GM21529 (cell line): ENCODE measurements at regions not wholly inside any gene's neighbourhood (a gene's known extent, or its start where the extent isn't known, plus 50 kb on each side); places are given as distances from the start of the nearest gene placed in this dataset.
"Not testable (repeated sequence)": the region's sequence is repeated elsewhere in the genome, so short reads cannot be mapped to it uniquely, and the experiment has no call there.

Experiments used
- ATAC-seq: cut with Tn5 transposase; IDR thresholded peaks from one replicate; pipeline ENCODE4 v1.9.1; 2021; ENCODE audit not compliant: unreplicated experiment

GRCh38 chr7:46774515-46774914 lies 807.4 kb downstream of the TNS3 start:
- no peak for ATAC-seq

GRCh38 chr7:46772776-46773175 lies 809.1 kb downstream of the TNS3 start:
- no peak for ATAC-seq

GRCh38 chr7:46767071-46767470 lies 814.8 kb downstream of the TNS3 start:
- no peak for ATAC-seq

GRCh38 chr7:46764100-46764936 lies 817.6 kb downstream of the TNS3 start:
- no peak for ATAC-seq

GRCh38 chr7:46763344-46763743 lies 818.6 kb downstream of the TNS3 start:
- no peak for ATAC-seq

GRCh38 chr7:46759711-46760480 lies 822.0 kb downstream of the TNS3 start:
- ATAC-seq: no peak

GRCh38 chr7:46756996-46757395 lies 824.9 kb downstream of the TNS3 start:
- no peak for ATAC-seq

- ATAC-seq: no peak
Observed at GRCh38 chr7:46756256-46756655, 825.7 kb downstream of the TNS3 start.

GRCh38 chr7:46755120-46756034 lies 826.5 kb downstream of the TNS3 start:
- no peak for ATAC-seq

GRCh38 chr7:46754140-46754720 lies 827.7 kb downstream of the TNS3 start:
- ATAC-seq: no peak

- ATAC-seq: no peak
Observed at GRCh38 chr7:46753662-46754061, 828.2 kb downstream of the TNS3 start.

GRCh38 chr7:46752881-46753366 lies 829.0 kb downstream of the TNS3 start:
- ATAC-seq: no peak

- ATAC-seq: not testable (repeated sequence)
Observed at GRCh38 chr7:46751927-46752723, 829.8 kb downstream of the TNS3 start.

- ATAC-seq: no peak
Observed at GRCh38 chr7:46751471-46751870, 830.4 kb upstream of the IGFBP3 start.

GRCh38 chr7:46750321-46750865 lies 829.3 kb upstream of the IGFBP3 start:
- no peak for ATAC-seq

GRCh38 chr7:46747869-46748576 lies 827.0 kb upstream of the IGFBP3 start:
- ATAC-seq: no peak

GRCh38 chr7:46746695-46747687 lies 825.9 kb upstream of the IGFBP3 start:
- ATAC-seq: no peak

- no peak for ATAC-seq
Observed at GRCh38 chr7:46745707-46746090, 824.6 kb upstream of the IGFBP3 start.
